ENCODE measurements at regions not wholly inside any gene's neighbourhood (a gene's known extent, or its start where the extent isn't known, plus 50 kb on each side); places are given as distances from the start of the nearest gene placed in this dataset.
"Not testable (repeated sequence)": the region's sequence is repeated elsewhere in the genome, so short reads cannot be mapped to it uniquely, and the experiment has no call there.

GRCh38 chr10:133763875-133764822, 137.6 kb upstream of the FRG2B start:
- H3K27ac ChIP-seq (ENCODE audit: extremely low read depth, low read depth, low read length), result peak overlapping the region; percentile 32; the same call in 1 of the 2 replicates
- H3K4me3 ChIP-seq (ENCODE audit: low read depth, low read length); H3K36me3 ChIP-seq (ENCODE audit: control insufficient read depth in 2 of 2, insufficient read depth in 1 of 2, low read length in 2 of 2); POLR2A ChIA-PET; H3K4me1 ChIP-seq (ENCODE audit: control insufficient read depth, insufficient read depth, low read length); CTCF ChIA-PET; H3K9me3 ChIP-seq (ENCODE audit: control insufficient read depth, insufficient read depth, low read depth, low read length): not testable (repeated sequence)
- TF ChIP-seq MYNN (tag by site-specific recombination; IDR thresholded peaks at IDR 0.05; ENCODE audit: borderline replicate concordance) (0 out of 2 replicates have a peak, but pooled peaks have one; percentile 39), ZNF629 (tag by site-specific recombination; IDR thresholded peaks at IDR 0.05) (peak; percentile 21; the same call in 1 of the 2 replicates), ZNF692 (tag by site-specific recombination; IDR thresholded peaks at IDR 0.05) (0 out of 2 replicates have a peak, but pooled peaks have one; percentile 24), ZNF324 (tag by site-specific recombination; IDR thresholded peaks at IDR 0.05) (0 out of 2 replicates have a peak, but pooled peaks have one; percentile 18), ZFP69B (tag by site-specific recombination; IDR thresholded peaks at IDR 0.05) (peak; percentile 55; the same call in 1 of the 2 replicates), ZEB2 (tag by site-specific recombination; IDR thresholded peaks at IDR 0.05) (peak; percentile 69), PATZ1 (tag by site-specific recombination; IDR thresholded peaks at IDR 0.05) (peak; percentile 47)
- TF ChIP-seq, protein P1, sequence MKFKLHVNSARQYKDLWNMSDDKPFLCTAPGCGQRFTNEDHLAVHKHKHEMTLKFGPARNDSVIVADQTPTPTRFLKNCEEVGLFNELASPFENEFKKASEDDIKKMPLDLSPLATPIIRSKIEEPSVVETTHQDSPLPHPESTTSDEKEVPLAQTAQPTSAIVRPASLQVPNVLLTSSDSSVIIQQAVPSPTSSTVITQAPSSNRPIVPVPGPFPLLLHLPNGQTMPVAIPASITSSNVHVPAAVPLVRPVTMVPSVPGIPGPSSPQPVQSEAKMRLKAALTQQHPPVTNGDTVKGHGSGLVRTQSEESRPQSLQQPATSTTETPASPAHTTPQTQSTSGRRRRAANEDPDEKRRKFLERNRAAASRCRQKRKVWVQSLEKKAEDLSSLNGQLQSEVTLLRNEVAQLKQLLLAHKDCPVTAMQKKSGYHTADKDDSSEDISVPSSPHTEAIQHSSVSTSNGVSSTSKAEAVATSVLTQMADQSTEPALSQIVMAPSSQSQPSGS (tag by site-specific recombination; IDR thresholded peaks at IDR 0.05; ENCODE audit: low read depth), result peak; percentile 80

- H3K4me3 ChIP-seq (ENCODE audit: low read depth, low read length); POLR2A ChIA-PET; H3K27ac ChIP-seq (ENCODE audit: extremely low read depth, low read depth, low read length); H3K9me3 ChIP-seq (ENCODE audit: control insufficient read depth, insufficient read depth, low read depth, low read length); H3K36me3 ChIP-seq (ENCODE audit: control insufficient read depth in 2 of 2, insufficient read depth in 1 of 2, low read length in 2 of 2); CTCF ChIA-PET; H3K4me1 ChIP-seq (ENCODE audit: control insufficient read depth, insufficient read depth, low read length): not testable (repeated sequence)
Measured at GRCh38 chr10:133763190-133763589, 136.6 kb upstream of the FRG2B start.

GRCh38 chr10:133753545-133753944, 127.0 kb upstream of the FRG2B start:
- H3K36me3 ChIP-seq (ENCODE audit: control insufficient read depth in 2 of 2, insufficient read depth in 1 of 2, low read length in 2 of 2); H3K9me3 ChIP-seq (ENCODE audit: control insufficient read depth, insufficient read depth, low read depth, low read length); H3K27ac ChIP-seq (ENCODE audit: extremely low read depth, low read depth, low read length); POLR2A ChIA-PET; H3K4me3 ChIP-seq (ENCODE audit: low read depth, low read length); CTCF ChIA-PET; H3K4me1 ChIP-seq (ENCODE audit: control insufficient read depth, insufficient read depth, low read length): not testable (repeated sequence)

All from HEK293 (cell line).